ENCODE measurements at regions not wholly inside any gene's neighbourhood (a gene's known extent, or its start where the extent isn't known, plus 50 kb on each side); places are given as distances from the start of the nearest gene placed in this dataset.
A peak's percentile ranks its signal among the peaks of the same experiment; 100 is the strongest.

DNA sequence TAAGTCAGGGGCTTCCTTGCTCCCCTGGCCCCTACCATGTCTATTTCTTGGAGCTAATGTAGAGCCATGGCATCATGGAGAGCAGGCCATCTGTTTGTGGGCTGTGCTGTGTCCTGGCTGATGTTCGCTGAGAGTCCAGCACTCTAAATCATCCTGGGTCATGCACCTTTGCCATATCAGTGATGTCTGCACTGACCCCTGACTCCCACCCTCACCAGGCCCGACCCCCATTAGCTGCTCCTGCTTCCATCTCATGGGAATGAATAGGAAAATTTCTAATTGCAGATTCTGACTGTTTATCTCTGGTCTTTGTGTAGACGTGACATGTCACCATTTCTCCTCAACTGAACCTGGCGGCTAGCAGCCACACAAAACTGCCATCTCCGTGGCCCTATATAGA lies 236.9 kb downstream of the NSG2 start:
- no peak for DNase-seq (ENCODE audit: low read depth)

DNA sequence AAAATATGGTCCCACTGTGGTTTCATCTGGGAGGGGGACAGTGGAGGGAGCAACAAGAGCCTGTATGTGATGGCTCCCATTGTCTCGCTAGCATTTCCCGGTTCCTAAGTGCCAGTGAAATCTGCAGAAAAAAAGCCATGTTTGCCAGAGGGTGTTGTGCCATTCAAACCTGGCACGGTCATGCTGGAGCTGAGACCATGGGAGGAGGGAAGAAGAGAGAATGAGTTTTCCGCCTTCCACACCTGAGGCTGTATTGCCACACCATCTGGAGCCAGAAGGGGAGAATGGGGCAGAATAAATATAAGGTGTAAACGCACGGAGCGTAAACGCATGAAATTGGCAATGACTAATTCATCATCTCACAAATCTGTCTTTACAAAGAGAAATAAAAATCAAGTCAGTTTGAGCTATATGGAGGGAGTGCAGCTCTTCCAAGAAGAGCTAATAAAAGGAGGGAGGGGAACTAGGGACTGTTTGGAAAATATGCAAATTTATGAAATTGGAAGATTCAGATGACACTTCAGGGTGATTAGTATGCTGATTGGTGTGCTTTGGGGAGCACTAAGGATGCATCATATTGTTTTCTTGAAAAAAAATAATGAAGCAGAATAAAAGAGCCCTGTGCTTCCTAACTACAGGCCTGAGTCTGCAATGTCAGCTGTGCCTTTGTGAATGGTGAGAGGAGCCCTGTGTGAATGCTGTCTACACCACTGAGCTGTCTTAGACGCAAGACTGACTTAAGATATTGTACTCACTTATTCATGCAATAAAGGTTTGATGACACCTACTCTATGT lies 237.9 kb downstream of the NSG2 start:
- DNase-seq (ENCODE audit: low read depth): no peak

DNA sequence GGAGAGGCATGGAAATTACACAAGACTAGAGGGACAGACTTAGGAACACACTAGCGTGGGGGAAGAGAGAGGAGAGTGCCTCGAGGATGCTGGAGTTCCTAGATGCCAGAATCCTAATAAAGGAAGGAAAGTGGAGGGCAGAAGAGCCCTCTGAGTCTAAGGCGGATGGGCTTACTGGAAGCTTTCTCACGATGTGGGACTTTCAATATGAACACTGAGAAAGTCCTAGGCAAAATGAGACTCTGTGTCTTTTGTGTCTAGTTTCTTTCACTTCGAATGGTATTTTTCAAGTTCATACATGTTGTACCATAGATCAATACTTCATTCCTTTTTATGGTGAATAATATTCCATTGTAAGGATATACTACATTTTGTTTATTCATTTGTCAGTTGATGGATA lies 239.4 kb downstream of the NSG2 start:
- no peak for DNase-seq (ENCODE audit: low read depth)

DNA sequence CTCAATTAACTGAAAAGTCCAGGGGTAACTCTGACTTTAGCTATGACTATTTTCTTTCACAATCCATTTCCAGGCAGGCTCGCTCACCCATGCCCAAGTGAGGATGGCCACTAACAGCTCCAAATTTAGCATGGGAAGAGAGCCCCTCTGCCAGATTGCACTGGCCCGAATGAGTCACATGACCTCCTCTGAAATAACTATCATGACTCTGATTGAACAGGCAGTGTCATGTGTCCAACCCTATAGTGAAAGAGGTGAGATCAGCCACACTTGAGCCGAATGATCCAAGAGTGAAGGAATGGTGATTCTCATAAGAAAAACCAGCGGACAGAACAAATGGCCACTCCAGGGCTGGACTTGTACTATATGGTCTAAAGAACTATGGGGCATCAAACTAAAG lies 242.3 kb downstream of the NSG2 start:
- DNase-seq (ENCODE audit: low read depth): no peak

DNA sequence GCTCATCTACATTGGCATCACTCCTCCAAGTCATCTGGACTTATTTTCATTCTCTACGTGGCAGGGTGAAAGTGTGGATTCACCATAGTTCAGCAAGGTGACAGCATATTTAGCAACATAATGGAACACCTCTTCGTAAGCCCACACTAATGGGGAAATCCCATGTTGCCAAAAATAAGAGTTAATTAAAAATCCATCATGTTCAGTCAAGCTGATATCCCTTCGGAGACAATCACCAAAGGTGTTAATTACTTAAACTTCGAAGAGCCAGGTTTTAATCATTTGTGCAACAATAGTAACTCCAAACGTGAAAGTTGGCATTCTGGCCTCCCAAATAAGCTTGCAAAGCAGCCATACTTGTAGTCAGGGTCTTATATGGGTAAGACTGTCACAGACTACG lies 242.9 kb downstream of the NSG2 start:
- DNase-seq (ENCODE audit: low read depth): no peak

DNA sequence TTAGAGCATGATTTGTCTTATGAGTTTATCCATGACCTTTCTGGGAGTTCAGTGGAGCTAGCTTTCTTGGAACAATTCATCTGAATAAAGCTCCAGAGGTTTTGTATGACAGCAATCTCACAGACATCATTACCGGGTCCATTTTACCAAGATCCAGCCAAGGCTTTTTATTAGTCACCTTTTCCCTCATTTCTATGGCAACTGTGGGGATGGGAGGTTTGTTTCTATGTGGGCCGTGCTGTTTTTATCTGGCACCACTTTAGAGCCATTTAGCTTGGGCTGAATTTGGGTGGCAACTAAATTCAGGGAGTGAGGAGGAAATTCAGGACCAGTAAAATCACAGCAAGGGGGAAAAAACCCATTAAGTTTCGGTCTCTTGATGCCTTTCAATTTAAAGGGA lies 245.7 kb downstream of the NSG2 start:
- no peak for DNase-seq (ENCODE audit: low read depth)

DNA sequence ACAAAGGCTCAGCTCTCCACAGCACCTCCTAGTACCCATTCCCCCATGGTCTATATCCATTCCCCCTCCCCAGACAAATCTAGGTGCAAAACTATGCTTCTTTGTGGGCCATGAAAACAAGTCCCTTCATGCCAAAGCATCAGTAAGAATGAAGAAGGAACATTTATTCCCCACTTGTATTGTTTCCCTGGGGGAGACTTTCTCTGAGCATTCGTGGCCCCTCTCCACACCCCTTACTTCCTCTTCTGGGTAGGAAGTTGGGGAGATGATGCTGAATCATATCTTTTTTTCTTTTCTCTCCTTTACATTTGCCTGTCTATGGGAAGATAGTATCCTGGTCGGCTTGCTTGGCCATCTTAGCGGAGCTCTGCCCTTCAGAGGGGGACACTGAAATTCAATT lies 246.8 kb downstream of the NSG2 start:
- DNase-seq (ENCODE audit: low read depth): no peak

DNA sequence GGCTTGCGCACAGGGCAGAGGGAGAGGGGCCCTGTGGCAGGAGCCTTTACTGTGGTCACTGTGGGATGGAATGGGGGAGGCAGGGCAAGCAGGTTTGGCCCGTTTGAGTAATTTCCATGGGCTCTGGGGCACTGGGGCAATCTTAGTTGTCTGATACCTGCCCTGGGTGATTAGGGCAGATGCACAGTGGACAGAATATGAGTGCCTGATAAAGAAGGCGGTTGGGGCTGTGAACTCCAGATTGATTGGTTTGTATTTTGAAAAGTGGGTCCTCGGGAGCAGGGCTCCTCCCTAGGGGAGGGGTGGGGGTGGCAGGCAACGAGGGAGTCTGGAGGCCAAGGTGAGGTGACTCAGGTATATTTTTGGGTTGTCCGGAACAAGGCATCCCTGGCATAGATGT lies 247.5 kb downstream of the NSG2 start:
- DNase-seq (ENCODE audit: low read depth): no peak

DNA sequence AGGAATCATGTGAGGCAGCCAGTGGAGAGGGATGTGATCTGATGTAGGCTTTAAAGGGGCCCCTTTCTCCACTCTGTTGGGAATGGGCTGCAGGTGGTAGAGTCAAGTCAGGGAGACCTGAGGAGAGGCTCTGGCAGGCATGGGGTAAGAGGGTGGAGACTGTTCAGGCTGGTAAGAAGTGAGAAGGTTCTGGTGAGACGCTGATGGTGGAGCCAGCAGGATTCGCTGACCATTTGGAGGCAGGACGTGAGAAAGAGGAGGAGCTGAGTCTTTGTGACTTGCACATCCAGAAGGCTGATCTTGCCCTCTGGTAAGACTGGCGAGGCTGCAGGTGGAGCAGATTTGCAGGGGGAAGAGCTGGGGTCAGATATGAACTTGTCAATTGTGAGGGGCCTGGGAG lies 248.0 kb downstream of the NSG2 start:
- no peak for DNase-seq (ENCODE audit: low read depth)

DNA sequence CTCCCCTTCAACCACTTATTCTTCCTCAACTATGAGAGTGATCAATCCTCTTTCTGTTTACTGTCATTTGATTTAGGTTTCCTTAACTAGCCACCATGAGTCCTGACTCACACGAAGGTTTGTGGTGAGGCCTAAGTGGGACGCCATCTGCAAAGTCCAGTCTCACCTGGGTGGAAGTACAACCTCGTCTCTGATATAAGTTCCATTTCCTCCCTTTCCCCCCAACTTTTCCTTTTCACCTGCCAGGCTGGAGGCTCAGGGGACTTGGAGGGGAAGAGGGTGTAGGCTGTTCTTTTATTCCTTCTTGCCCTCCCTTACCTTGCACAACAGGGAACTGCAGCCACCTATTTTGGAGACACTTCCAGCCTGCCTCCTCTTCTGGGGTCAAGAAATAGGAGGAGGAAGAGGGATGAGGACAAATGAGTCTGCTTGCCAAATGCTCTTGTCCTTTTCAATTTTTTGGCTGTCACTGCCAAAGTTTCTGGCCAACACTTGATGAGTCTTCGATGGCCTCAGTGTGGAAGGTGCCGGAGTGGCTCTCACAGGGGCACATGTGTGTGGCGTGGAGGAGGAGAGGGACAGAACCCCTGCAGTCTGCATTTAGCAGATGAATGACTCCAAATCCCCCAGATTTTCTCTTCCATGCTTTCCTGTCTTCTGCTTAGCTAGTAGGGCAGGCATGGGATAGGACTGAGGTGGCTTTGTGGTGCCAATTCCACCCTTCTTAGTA lies 249.6 kb downstream of the NSG2 start:
- no peak for DNase-seq (ENCODE audit: low read depth)

DNA sequence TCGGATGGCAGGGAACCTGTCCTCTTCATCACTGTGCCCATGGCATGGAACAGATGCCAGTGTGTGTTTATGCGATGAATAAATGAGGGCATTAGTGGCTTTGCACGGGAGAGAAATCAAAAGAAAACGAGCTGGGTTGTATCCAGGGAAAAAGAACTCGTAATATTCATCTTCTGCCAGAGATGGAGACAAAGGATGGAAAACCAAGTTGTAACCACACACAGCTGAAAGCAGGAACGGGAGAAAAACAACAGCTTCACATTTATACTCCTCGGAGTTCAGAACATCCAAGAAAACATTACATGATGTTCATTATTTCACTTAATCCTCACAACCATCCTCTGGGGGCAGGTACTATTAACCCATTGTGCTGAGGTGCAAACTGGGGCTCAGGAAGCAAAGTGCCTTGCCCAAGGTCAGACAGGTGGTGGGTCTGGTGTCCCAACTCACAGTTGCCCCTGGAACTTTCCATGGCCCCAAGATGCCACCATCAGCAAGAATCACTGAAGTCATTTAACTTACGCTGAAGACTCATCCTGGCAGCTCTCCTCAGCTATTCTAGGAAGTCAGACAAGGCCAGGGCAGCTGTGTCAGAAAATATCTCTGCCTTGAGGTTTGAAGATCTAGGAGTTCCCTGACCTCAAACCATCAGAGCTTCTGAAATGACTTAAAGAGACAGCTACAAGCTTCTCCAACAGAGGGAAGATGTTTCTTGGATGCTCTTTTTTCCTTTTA lies 250.4 kb downstream of the NSG2 start:
- peak; percentile 67 for DNase-seq (ENCODE audit: low read depth)

DNA sequence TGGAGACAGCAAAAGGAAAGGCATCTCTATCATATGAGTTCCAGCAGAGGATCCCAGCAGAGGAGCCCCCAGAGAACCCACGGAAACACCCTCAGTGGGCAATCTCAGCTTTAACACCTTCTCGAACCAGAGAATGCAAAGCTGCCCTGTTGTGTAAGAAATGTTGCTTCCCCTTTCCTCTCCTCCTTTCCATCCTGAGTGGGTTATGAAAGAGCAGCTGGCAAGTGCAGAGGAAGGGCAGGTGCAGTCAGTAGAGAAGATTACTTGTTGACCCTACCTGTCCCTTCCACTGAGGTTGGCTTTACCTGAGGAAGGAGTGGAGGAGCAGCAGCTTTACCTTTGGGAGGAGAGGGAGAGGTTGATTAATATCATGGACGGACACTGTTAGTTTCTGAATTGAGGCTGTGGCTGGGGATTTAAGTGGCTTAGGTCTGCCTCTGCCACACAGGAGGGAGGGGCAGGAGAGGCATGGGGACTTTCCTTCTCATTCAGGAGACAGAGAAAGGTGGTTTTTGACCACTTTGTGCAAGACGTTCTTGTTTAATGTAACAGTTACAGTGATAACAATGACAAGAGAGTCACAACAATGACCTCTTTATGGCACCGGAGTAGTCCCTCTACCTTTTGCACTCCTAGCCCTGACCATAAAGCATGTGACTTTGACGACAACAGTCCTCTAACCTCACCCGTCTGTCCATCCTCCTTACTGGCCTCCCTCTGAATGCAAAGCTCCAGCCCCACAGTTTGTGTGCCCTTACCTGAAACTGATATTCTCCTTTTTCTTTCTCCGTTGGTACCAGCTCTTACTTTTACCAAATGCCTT lies 254.8 kb downstream of the NSG2 start:
- DNase-seq (ENCODE audit: low read depth): no peak

DNA sequence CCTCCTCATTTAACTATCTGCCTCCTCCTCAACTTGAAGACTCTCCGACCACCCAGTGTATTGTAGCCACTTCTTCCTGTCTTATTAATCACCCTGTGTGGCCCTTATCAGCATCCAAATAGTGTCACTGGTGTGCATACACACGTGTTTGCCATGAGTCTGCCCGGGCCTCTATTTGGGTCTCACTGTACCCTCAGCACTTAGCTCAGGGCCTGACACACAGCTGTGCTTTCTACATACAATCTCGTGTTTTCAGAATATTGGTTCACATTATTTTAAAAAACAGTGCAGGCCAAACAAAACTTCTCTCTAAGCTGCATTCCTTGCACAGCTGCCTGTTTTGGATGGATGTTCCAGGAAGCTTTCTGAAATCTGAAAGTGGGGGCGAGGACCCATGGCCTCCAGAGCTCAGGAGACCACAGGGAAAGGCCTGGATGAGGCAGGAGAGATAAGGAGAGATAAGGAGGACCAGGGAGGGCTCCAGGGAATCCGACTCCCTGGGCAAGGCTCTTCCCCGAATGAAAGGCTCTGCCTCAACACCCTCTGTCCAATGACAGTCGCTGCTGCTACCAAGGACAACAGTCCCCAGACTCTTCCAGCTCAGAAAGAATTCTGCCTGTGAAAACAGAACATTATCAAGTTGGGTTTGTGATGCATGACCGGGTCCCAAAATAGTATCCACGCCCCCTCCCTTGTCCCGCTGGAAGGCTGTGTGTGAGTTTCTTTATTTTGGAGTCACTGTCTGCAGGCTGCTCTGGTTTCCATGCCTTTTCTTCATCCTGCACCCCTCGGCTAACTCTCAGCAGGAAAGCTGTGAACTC lies 255.6 kb downstream of the NSG2 start:
- no peak for DNase-seq (ENCODE audit: low read depth)

DNA sequence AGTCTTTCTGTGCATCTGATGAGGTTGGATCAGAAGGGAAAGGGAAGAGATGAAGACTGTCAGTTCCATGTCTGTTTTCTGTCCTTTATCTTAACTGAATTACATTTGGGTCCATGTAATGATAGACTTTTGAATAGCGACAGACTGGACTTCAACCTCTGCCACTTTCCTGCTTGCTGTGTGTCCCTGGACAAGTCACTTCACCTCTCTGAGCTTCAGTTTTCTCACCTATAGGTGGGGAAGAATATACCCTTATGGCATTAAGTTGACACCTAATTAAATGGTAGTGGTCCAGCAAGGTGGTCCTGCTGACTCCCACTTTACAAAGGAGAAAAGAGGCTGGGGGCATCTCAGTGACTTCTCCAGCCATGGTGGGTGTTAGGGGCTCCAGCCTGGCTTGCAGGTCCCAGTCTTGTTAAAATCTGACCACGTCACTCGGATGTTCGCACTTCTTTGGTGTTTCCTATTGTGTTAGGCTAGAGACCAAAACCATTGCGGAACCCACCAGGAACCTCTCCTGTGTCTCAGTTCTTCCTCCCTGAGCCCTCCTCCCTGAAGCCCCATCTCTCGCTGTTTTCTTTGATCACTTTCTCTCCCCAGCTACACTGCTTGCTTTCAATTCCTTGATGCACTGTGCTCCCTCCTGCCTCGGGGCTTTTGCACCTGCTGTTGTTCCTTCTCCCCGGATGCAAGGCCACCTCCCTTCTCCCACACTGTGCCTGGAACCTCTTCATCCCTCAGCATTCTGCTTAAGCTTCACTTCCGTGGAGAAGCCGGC lies 256.5 kb downstream of the NSG2 start:
- DNase-seq (ENCODE audit: low read depth): no peak

DNA sequence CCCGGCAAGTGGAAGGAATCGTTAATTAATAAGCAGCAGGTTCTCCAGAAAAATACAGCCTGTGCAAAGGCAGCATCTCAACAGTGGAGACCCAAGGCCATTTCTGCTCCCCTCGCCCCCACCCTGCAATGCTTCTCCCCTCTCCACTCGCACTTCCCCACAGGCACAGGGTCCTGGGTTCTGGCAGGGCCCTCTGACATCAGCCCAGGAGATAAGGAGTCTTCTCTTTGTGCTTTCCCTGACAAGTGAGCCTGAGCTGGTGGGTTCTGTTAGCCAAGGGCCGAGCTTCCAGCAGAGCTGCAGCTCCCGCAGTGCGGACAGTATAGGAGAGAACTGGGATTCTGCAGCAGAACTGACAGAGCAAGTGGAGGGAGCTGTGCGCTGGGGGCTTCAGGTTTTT lies 257.5 kb downstream of the NSG2 start:
- no peak for DNase-seq (ENCODE audit: low read depth)

DNA sequence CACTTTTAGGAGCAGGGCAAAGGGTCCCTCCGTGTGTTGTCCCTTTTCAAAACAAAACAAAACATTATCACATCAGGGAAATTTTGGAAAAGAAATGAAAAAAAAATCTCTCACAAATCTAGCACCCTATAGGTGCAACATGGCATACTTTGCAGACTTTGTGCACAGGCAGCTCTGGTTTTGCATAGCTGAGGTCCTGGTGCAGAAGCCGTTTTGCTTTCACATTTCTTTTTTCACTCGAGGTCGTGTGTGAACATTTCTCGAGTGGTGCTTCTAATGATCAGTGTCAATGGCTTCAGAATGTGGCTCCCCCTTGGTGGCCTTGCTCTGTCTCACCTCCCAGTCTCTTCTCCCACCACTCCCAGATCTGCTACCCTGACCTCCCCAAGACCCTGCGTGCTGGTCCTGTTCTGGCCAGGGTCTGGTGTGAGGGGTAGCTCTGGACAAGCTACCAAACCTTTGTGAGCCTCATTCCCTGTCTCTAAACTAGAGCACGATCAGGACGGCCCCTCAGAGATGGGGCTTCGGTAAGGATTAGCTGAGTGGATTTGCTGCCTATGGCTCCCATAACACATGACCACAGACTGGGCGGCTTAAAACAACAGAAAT lies 258.0 kb downstream of the NSG2 start:
- no peak for DNase-seq (ENCODE audit: low read depth)

DNA sequence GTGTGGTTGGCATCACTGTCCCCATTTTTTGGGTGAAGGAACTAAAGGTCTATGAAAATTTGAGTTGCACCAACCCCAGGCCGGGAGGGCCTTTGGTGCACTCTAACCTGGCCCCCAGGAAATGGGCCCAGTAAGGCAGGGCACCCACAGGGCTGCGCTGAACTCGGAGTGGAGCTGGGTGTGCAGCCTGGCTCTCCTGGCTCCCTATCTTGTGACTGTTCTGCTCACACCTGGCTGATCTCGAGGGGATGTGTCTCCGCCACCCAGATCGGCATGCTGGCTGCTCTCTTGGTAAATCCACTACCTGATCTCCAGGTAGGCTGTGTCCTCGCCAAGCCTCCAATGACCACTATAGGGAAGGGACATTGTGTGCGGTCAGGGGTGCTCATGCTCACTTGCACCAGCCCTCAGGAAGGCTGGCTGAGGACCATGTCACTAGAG lies 259.8 kb downstream of the NSG2 start:
- DNase-seq (ENCODE audit: low read depth): no peak

DNA sequence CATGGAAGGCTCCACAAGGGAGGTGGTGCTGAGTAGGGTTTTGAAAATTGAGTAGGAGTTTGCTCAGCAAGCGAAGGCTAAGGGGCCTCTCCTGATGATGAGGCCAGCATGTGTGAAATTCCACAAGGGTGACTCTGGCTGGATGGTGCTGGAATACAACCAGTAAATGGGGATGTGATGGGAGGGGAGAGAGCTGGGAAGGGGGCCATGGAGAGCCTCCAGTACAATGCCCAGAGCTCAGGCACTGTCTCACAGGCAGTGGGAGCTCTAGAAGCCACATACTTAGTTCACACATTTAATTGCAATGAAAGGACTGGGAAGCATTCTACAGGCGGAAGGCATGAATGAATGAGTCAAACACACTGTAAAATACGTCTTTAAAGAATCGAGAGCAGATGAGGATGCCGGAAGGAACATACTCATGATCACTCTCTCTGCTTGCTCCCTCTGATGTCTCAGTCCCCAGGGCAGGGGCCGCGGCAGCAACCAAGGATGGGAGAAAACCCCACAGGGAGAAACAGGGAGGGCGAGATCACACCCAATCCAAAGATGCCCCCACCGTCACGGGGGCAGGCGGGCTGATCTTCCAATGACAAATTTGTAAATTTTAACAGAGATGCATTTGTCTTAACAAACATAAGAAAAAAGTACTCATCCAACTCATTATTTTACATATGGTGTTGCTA lies 261.0 kb downstream of the NSG2 start:
- DNase-seq (ENCODE audit: low read depth): no peak

DNA sequence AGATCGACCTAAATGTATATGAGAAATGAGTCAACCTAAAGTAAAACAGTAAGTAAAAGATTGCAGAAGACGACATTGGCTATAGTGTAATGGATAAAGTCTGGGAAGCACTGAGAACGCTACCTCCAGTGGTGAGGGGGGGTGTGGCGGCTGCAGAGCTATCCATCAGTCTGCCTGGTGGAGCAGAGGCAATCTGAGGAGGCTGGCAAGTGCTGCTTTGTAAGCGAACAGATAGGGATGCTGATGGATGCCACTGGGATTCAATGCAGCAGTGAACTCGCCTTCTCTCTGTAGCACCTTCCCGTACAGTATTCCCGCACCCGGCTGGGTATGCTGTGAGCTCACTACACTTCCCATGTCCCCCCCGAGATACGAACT lies 261.5 kb downstream of the NSG2 start:
- no peak for DNase-seq (ENCODE audit: low read depth)

Measured in myocyte (in vitro differentiated cells).